ENCODE measurements at regions not wholly inside any gene's neighbourhood (a gene's known extent, or its start where the extent isn't known, plus 50 kb on each side); places are given as distances from the start of the nearest gene placed in this dataset.

DNA sequence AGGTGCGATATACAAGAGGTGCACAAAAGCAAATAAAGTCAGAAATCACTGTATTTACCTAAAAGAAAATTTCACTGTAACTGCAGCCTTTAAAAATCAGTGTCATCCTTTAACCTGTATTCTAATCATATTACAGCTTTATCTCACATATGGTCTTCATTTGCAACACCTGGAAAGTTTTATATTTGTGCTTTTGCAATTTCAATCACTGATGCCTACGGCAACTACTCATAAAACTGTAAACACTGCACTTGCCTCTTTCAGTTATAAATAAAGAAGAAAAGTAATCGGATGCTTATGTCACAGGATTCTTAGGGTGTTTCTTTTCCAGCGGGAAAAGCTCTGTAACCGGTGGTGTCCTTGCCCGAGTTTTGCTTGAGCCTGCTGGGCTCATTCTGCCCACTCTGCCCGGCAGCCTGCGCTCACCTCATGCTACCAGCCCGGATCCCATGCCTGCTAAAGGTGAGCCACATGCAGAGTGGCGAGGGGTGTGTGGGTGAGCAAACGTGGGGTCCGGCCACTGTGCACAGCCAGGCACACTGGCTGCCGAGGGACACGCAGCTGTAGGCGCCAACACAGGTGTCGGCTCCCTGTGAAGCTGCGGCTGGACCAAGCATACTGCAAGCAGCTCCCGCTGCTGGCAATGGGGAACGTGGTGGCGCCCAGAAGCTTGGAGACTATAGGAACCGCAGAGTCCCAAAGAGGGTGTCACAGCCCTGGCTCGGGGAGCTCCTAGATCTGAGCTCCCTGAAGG lies 56.3 kb upstream of the ABCB5 start:
- TF ChIP-seq, protein P1, sequence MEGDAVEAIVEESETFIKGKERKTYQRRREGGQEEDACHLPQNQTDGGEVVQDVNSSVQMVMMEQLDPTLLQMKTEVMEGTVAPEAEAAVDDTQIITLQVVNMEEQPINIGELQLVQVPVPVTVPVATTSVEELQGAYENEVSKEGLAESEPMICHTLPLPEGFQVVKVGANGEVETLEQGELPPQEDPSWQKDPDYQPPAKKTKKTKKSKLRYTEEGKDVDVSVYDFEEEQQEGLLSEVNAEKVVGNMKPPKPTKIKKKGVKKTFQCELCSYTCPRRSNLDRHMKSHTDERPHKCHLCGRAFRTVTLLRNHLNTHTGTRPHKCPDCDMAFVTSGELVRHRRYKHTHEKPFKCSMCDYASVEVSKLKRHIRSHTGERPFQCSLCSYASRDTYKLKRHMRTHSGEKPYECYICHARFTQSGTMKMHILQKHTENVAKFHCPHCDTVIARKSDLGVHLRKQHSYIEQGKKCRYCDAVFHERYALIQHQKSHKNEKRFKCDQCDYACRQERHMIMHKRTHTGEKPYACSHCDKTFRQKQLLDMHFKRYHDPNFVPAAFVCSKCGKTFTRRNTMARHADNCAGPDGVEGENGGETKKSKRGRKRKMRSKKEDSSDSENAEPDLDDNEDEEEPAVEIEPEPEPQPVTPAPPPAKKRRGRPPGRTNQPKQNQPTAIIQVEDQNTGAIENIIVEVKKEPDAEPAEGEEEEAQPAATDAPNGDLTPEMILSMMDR (conservative IDR thresholded peaks at IDR 0.05 in 1 of 2, IDR thresholded peaks at IDR 0.05 in 1 of 2; ENCODE audit: extremely low read depth in 1 of 2, insufficient read depth in 1 of 2, low read depth in 1 of 2, low read length in 2 of 2) = no peak
- no peak for TF ChIP-seq EZH2 (IDR thresholded peaks at IDR 0.05; ENCODE audit: borderline replicate concordance, low read length)

Measured in mammary epithelial cell (primary cell).